ENCODE measurements at regions not wholly inside any gene's neighbourhood (a gene's known extent, or its start where the extent isn't known, plus 50 kb on each side); places are given as distances from the start of the nearest gene placed in this dataset.

GRCh38 chr13:112142401-112142930 lies 75.5 kb downstream of the SOX1 start:
- H3K27me3 ChIP-seq (ENCODE audit: control insufficient read depth, insufficient read depth, low read length), result no peaks in the 10 kb centered on the region
- no peak overlapping the region for H3K4me3 ChIP-seq (ENCODE audit: insufficient read depth, low read depth, low read length)
- H3K36me3 ChIP-seq (replicated peaks; ENCODE audit: control insufficient read depth, insufficient read depth, low read length), result no peaks in the 10 kb centered on the region
- DNase-seq, result no peak

GRCh38 chr13:112143046-112143752 lies 76.2 kb downstream of the SOX1 start:
- H3K27me3 ChIP-seq (ENCODE audit: control insufficient read depth, insufficient read depth, low read length), result no peaks in the 10 kb centered on the region
- no peaks in the 10 kb centered on the region for H3K36me3 ChIP-seq (replicated peaks; ENCODE audit: control insufficient read depth, insufficient read depth, low read length)
- H3K4me3 ChIP-seq (ENCODE audit: insufficient read depth, low read depth, low read length), result no peak overlapping the region
- DNase-seq, result no peak

GRCh38 chr13:112143753-112144615 lies 77.0 kb downstream of the SOX1 start:
- no peaks in the 10 kb centered on the region for H3K36me3 ChIP-seq (replicated peaks; ENCODE audit: control insufficient read depth, insufficient read depth, low read length)
- H3K4me3 ChIP-seq (ENCODE audit: insufficient read depth, low read depth, low read length), result no peak overlapping the region
- DNase-seq, result no peak
- no peaks in the 10 kb centered on the region for H3K27me3 ChIP-seq (ENCODE audit: control insufficient read depth, insufficient read depth, low read length)

GRCh38 chr13:112144616-112145550 lies 77.9 kb downstream of the SOX1 start:
- Histone ChIP-seq H3K36me3 (replicated peaks; ENCODE audit: control insufficient read depth, insufficient read depth, low read length) (no peaks in the 10 kb centered on the region), H3K4me3 (ENCODE audit: insufficient read depth, low read depth, low read length) (no peak overlapping the region), H3K27me3 (ENCODE audit: control insufficient read depth, insufficient read depth, low read length) (no peaks in the 10 kb centered on the region)
- no peak for DNase-seq

GRCh38 chr13:112145551-112146360 lies 78.8 kb downstream of the SOX1 start:
- no peak overlapping the region for H3K4me3 ChIP-seq (ENCODE audit: insufficient read depth, low read depth, low read length)
- no peak for DNase-seq
- no peaks in the 10 kb centered on the region for H3K36me3 ChIP-seq (replicated peaks; ENCODE audit: control insufficient read depth, insufficient read depth, low read length)
- no peaks in the 10 kb centered on the region for H3K27me3 ChIP-seq (ENCODE audit: control insufficient read depth, insufficient read depth, low read length)

GRCh38 chr13:112150352-112150751 lies 83.4 kb downstream of the SOX1 start:
- H3K36me3 ChIP-seq (replicated peaks; ENCODE audit: control insufficient read depth, insufficient read depth, low read length), result no peaks in the 10 kb centered on the region
- H3K27me3 ChIP-seq (ENCODE audit: control insufficient read depth, insufficient read depth, low read length), result no peaks in the 10 kb centered on the region
- H3K4me3 ChIP-seq (ENCODE audit: insufficient read depth, low read depth, low read length), result no peak overlapping the region
- DNase-seq, result no peak

GRCh38 chr13:112152846-112153245 lies 85.9 kb downstream of the SOX1 start:
- Histone ChIP-seq H3K27me3 (ENCODE audit: control insufficient read depth, insufficient read depth, low read length) (no peaks in the 10 kb centered on the region), H3K36me3 (replicated peaks; ENCODE audit: control insufficient read depth, insufficient read depth, low read length) (no peaks in the 10 kb centered on the region), H3K4me3 (ENCODE audit: insufficient read depth, low read depth, low read length) (no peak overlapping the region)
- no peak for DNase-seq

GRCh38 chr13:112153364-112153763 lies 86.4 kb downstream of the SOX1 start:
- Histone ChIP-seq H3K4me3 (ENCODE audit: insufficient read depth, low read depth, low read length) (no peak overlapping the region), H3K36me3 (replicated peaks; ENCODE audit: control insufficient read depth, insufficient read depth, low read length) (no peaks in the 10 kb centered on the region), H3K27me3 (ENCODE audit: control insufficient read depth, insufficient read depth, low read length) (no peaks in the 10 kb centered on the region)
- DNase-seq, result no peak

GRCh38 chr13:112153846-112154245 lies 86.9 kb downstream of the SOX1 start:
- no peak overlapping the region for H3K4me3 ChIP-seq (ENCODE audit: insufficient read depth, low read depth, low read length)
- no peaks in the 10 kb centered on the region for H3K36me3 ChIP-seq (replicated peaks; ENCODE audit: control insufficient read depth, insufficient read depth, low read length)
- no peak for DNase-seq
- H3K27me3 ChIP-seq (ENCODE audit: control insufficient read depth, insufficient read depth, low read length), result no peaks in the 10 kb centered on the region

- Histone ChIP-seq H3K4me3 (ENCODE audit: insufficient read depth, low read depth, low read length) (no peak overlapping the region), H3K36me3 (replicated peaks; ENCODE audit: control insufficient read depth, insufficient read depth, low read length) (no peaks in the 10 kb centered on the region), H3K27me3 (ENCODE audit: control insufficient read depth, insufficient read depth, low read length) (no peaks in the 10 kb centered on the region)
- no peak for DNase-seq
Measured at GRCh38 chr13:112154301-112155060, 87.5 kb downstream of the SOX1 start.

- no peaks in the 10 kb centered on the region for H3K27me3 ChIP-seq (ENCODE audit: control insufficient read depth, insufficient read depth, low read length)
- H3K4me3 ChIP-seq (ENCODE audit: insufficient read depth, low read depth, low read length), result no peak overlapping the region
- DNase-seq, result no peak
- no peaks in the 10 kb centered on the region for H3K36me3 ChIP-seq (replicated peaks; ENCODE audit: control insufficient read depth, insufficient read depth, low read length)
Measured at GRCh38 chr13:112158961-112159360, 92.0 kb downstream of the SOX1 start.

GRCh38 chr13:112159575-112160547 lies 92.9 kb downstream of the SOX1 start:
- H3K27me3 ChIP-seq (ENCODE audit: control insufficient read depth, insufficient read depth, low read length), result no peaks in the 10 kb centered on the region
- no peak for DNase-seq
- no peaks in the 10 kb centered on the region for H3K36me3 ChIP-seq (replicated peaks; ENCODE audit: control insufficient read depth, insufficient read depth, low read length)
- H3K4me3 ChIP-seq (ENCODE audit: insufficient read depth, low read depth, low read length), result no peak overlapping the region

All from H7 (cell line).